PC-3 (cell line): ENCODE measurements at regions not wholly inside any gene's neighbourhood (a gene's known extent, or its start where the extent isn't known, plus 50 kb on each side); places are given as distances from the start of the nearest gene placed in this dataset.

Source experiments
- ATAC-seq: fragments of 200-7000 bp; cut with Tn5 transposase; 2 replicates; pipeline ENCODE4 v1.9.1; 2020; ENCODE audit warnings: mild to moderate bottlenecking, moderate library complexity
- BruUV-seq: library from RNA; stranded (reverse); fragments of 400-500 nt; replicated peaks from 2 replicates; lab custom pipeline; 2021; lab: Mats Ljungman, UMichigan
- CTCF ChIA-PET: fragments of 300-600 bp; sonication (Branson Sonifier 250); formaldehyde crosslinking; loops from one replicate; lab custom pipeline; 2022; ENCODE audit warnings: antibody characterized with exemption; lab: Charles Lee
- POLR2A ChIA-PET: fragments of 300-600 bp; sonication (Branson Sonifier 250); formaldehyde crosslinking; loops from one replicate; lab custom pipeline; 2022; ENCODE audit warnings: antibody characterized with exemption; ENCODE audit not compliant: unreplicated experiment; lab: Charles Lee
- DNase-seq: peaks from one replicate; pipeline ENCODE4 v3.0.0-alpha.2; 2015
- H2AFZ ChIP-seq: fragments of 300-600 bp; sonication (generic); 2 replicates; pipeline ENCODE4 v1.6.0; 2016; ENCODE audit warnings: antibody characterized with exemption, low read length
- H3F3A ChIP-seq: fragments of 300-600 bp; sonication (generic); one replicate; pipeline ENCODE4 v1.6.0; 2017; ENCODE audit warnings: antibody characterized with exemption, low read length, control low read depth, mild to moderate bottlenecking; ENCODE audit not compliant: unreplicated experiment
- H3K27ac ChIP-seq: fragments of 300-600 bp; sonication (generic); 2 replicates; pipeline ENCODE4 v1.5.1; 2016; ENCODE audit warnings: mild to moderate bottlenecking, low read length
- H3K27me3 ChIP-seq: fragments of 300-600 bp; sonication (generic); 2 replicates; pipeline ENCODE4 v1.6.1; 2016; ENCODE audit warnings: low read length, mixed read lengths
- H3K36me3 ChIP-seq: fragments of 300-600 bp; sonication (generic); 2 replicates; pipeline ENCODE4 v1.6.1; 2016; ENCODE audit warnings: low read depth, mixed run types, low read length, mixed read lengths
- H3K4me1 ChIP-seq: fragments of 300-600 bp; sonication (generic); 2 replicates; pipeline ENCODE4 v1.5.1; 2016; ENCODE audit warnings: low read length; ENCODE audit not compliant: insufficient read depth
- H3K4me2 ChIP-seq: fragments of 300-600 bp; sonication (generic); 2 replicates; pipeline ENCODE4 v1.6.0; 2016; ENCODE audit warnings: low read length
- H3K4me3 ChIP-seq: fragments of 300-600 bp; sonication (generic); 2 replicates; pipeline ENCODE4 v1.5.1; 2016; ENCODE audit warnings: mild to moderate bottlenecking, low read length, mixed read lengths
- H3K79me2 ChIP-seq: fragments of 300-600 bp; sonication (generic); 2 replicates; pipeline ENCODE4 v1.6.1; 2017; ENCODE audit warnings: low read length, mixed read lengths
- H3K9ac ChIP-seq: fragments of 300-600 bp; sonication (generic); 2 replicates; pipeline ENCODE4 v1.6.0; 2016; ENCODE audit warnings: mild to moderate bottlenecking, low read length
- H3K9me2 ChIP-seq: fragments of 300-600 bp; sonication (generic); replicated peaks from 2 replicates; pipeline ENCODE4 v1.6.1; 2016; ENCODE audit warnings: mixed run types, low read length, mixed read lengths
- H3K9me3 ChIP-seq: fragments of 300-600 bp; sonication (generic); 2 replicates; pipeline ENCODE4 v1.6.1; 2016; ENCODE audit warnings: low read length, mixed read lengths
- H4K20me1 ChIP-seq: fragments of 300-600 bp; sonication (generic); 2 replicates; pipeline ENCODE4 v1.6.1; 2016; ENCODE audit warnings: low read length, mixed read lengths
- CTCF ChIP-seq: fragments of 300-600 bp; sonication (generic); conservative IDR thresholded peaks from 2 replicates; pipeline ENCODE4 v1.5.1; 2017; ENCODE audit warnings: antibody characterized with exemption, low read depth, mild to moderate bottlenecking, low read length
- EZH2 ChIP-seq: fragments of 300-600 bp; sonication (generic); IDR thresholded peaks from one replicate; pipeline ENCODE4 v1.6.1; 2017; ENCODE audit warnings: antibody characterized with exemption, mild to moderate bottlenecking, low read length; ENCODE audit not compliant: unreplicated experiment
- EZH2phosphoT487 ChIP-seq: fragments of 300-600 bp; sonication (generic); IDR thresholded peaks from 2 replicates; pipeline ENCODE4 v1.6.1; 2018; ENCODE audit warnings: mild to moderate bottlenecking, antibody characterized with exemption, low read length, borderline replicate concordance
- intact Hi-C: fragments of 100-400 bp; cut with micrococcal nuclease; formaldehyde crosslinking; loops from 2 replicates; pipeline ENCODE4 v1.9.0; 2023

GRCh38 chr4:175033162-175033561 lies 115.0 kb downstream of the ADAM29 start:
- no TSS peak for BruUV-seq
- TF ChIP-seq EZH2phosphoT487 (no peak), CTCF (no peak)

GRCh38 chr4:175034007-175034406 lies 115.8 kb downstream of the ADAM29 start:
- H3K36me3 ChIP-seq: no peaks in the 10 kb centered on the region
- H3K27ac ChIP-seq: no peak overlapping the region
- H3K4me1 ChIP-seq: peaks cover 23% of the 10 kb centered on the region
- TF ChIP-seq EZH2phosphoT487 (no peak), CTCF (no peak), EZH2 (no peak)
- CTCF ChIA-PET: no interaction called here
- H4K20me1 ChIP-seq: no peaks in the 10 kb centered on the region
- H3K9ac ChIP-seq: no peak overlapping the region
- no peak overlapping the region for H2AFZ ChIP-seq
- H3K4me2 ChIP-seq: no peak overlapping the region
- DNase-seq (no peak), ATAC-seq (no peak)
- no peak overlapping the region for H3K4me3 ChIP-seq
- BruUV-seq: no TSS peak
- no peaks in the 10 kb centered on the region for H3K27me3 ChIP-seq
- H3F3A ChIP-seq: no peaks in the 10 kb centered on the region
- H3K79me2 ChIP-seq: no peaks in the 10 kb centered on the region
- intact Hi-C loops: no loop called here
- POLR2A ChIA-PET: no interaction called here
- no peaks in the 10 kb centered on the region for H3K9me3 ChIP-seq
- H3K9me2 ChIP-seq: no peaks in the 10 kb centered on the region

More at GRCh38 chr4:175033162-175033561, 115.0 kb downstream of the ADAM29 start:
- no peak overlapping the region for H3K4me2 ChIP-seq
- H3K27ac ChIP-seq: no peak overlapping the region
- H3K9me2 ChIP-seq: no peaks in the 10 kb centered on the region
- no peak overlapping the region for H3K9ac ChIP-seq
- no peaks in the 10 kb centered on the region for H4K20me1 ChIP-seq
- no peak for DNase-seq
- CTCF ChIA-PET: no interaction called here
- no peak for ATAC-seq
- POLR2A ChIA-PET: no interaction called here
- H3K9me3 ChIP-seq: no peaks in the 10 kb centered on the region
- H3K79me2 ChIP-seq: no peaks in the 10 kb centered on the region
- H3K27me3 ChIP-seq: no peaks in the 10 kb centered on the region
- peaks cover 23% of the 10 kb centered on the region for H3K4me1 ChIP-seq
- no peak overlapping the region for H2AFZ ChIP-seq
- no peak overlapping the region for H3K4me3 ChIP-seq
- H3K36me3 ChIP-seq: no peaks in the 10 kb centered on the region
- H3F3A ChIP-seq: no peaks in the 10 kb centered on the region
- intact Hi-C loops: no loop called here

- DNase-seq (no peak), ATAC-seq (no peak)
- intact Hi-C loops: no loop called here
- Histone ChIP-seq H3K4me2 (no peak overlapping the region), H3K79me2 (no peaks in the 10 kb centered on the region), H2AFZ (no peak overlapping the region), H3K27ac (no peak overlapping the region), H3K4me3 (no peak overlapping the region), H3K27me3 (no peaks in the 10 kb centered on the region), H3K4me1 (peaks cover 23% of the 10 kb centered on the region), H3K9me2 (no peaks in the 10 kb centered on the region), H3F3A (no peaks in the 10 kb centered on the region), H3K9ac (no peak overlapping the region), H3K9me3 (no peaks in the 10 kb centered on the region), H3K36me3 (no peaks in the 10 kb centered on the region), H4K20me1 (no peaks in the 10 kb centered on the region)
- CTCF ChIA-PET: interaction anchor here (0.6 kb wide), 1 partner anchor 206 kb away, joined by 4 read pairs; the partner anchor contains the start of gene GLRA3
- no peak for TF ChIP-seq EZH2
- no peak for TF ChIP-seq EZH2phosphoT487
- no peak for TF ChIP-seq CTCF
- no TSS peak for BruUV-seq
- POLR2A ChIA-PET: no interaction called here
Measured at GRCh38 chr4:175034986-175035705, 117.0 kb downstream of the ADAM29 start.
